HG02852 (cell line): ENCODE measurements at regions not wholly inside any gene's neighbourhood (a gene's known extent, or its start where the extent isn't known, plus 50 kb on each side); places are given as distances from the start of the nearest gene placed in this dataset.
"Not testable (repeated sequence)": the region's sequence is repeated elsewhere in the genome, so short reads cannot be mapped to it uniquely, and the experiment has no call there.

Source experiments
- ATAC-seq: cut with Tn5 transposase; IDR thresholded peaks from one replicate; pipeline ENCODE4 v1.9.1; 2021; ENCODE audit warnings: mild to moderate bottlenecking, moderate library complexity; ENCODE audit not compliant: unreplicated experiment

GRCh38 chr6:88458662-88459061 is 292.5 kb upstream of the CNR1 start:
- no peak for ATAC-seq

- no peak for ATAC-seq
Measured at GRCh38 chr6:88456221-88456859, 290.2 kb upstream of the CNR1 start.

DNA sequence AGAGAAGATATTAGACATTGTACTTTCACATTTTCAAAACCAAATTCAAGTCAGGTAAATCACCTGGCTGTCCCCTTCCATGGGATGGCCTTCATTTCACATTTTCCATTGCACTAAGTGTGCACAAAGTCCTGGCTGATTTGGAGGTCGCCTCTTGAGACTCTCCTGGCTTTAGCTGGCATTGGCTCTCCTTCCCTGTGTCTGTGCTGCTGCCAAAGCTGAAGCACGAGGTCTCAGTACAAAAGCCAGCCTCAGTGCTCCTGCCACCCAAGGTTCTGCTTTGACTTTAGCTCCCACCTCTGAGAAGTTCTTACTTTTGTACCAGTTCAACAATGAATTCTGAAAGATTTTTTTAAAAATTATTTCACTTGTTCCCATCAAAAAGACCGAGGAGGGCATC is 289.2 kb upstream of the CNR1 start:
- no peak for ATAC-seq

GRCh38 chr6:88454658-88455057 is 288.5 kb upstream of the CNR1 start:
- ATAC-seq = no peak

- no peak for ATAC-seq
Measured at GRCh38 chr6:88449770-88450169, 283.6 kb upstream of the CNR1 start.

- no peak for ATAC-seq
Measured at GRCh38 chr6:88445188-88445965, 279.2 kb upstream of the CNR1 start.

- ATAC-seq = no peak
Measured at GRCh38 chr6:88443554-88443953, 277.4 kb upstream of the CNR1 start.

DNA sequence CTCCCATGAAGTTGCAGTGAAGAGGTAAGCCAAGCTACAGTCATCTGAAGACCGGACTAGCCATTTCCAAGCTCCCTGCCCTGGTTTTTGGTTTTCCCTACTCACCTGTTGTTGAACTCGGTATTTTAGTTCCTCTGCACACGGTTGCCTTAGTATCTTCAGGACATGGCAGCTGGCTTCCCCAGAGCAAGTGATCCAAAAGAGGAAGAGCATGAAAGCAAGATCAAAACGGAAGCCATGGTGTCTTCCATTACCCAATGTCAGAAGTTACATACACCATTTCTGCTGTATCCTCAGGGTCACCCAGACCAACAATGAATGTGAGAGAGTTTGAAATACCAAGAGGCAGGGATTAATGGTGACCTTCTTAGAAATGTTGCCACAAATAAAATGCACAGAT is 276.6 kb upstream of the CNR1 start:
- ATAC-seq = no peak

- ATAC-seq = no peak
Measured at GRCh38 chr6:88441346-88441745, 275.2 kb upstream of the CNR1 start.

GRCh38 chr6:88428068-88428467 is 261.9 kb upstream of the CNR1 start:
- no peak for ATAC-seq

DNA sequence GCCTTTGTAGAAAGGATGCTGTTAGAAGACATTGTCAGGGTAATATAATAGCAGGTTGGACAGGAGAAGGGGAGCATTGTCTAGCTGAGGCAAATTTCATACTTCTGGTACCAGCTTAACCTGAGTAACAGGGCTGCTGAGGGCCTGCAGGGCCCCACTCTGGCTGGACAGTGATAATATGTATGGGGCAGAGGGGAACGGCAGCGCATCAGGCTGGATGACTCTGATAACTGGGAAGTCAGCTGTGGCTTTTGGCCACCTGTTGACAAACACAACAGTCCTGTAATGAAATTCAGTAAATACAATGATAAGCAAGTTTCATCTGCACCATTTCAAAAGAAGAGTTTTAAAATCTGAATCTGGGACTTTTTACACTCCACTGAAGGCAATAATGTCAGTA is 259.9 kb upstream of the CNR1 start:
- ATAC-seq = no peak

DNA sequence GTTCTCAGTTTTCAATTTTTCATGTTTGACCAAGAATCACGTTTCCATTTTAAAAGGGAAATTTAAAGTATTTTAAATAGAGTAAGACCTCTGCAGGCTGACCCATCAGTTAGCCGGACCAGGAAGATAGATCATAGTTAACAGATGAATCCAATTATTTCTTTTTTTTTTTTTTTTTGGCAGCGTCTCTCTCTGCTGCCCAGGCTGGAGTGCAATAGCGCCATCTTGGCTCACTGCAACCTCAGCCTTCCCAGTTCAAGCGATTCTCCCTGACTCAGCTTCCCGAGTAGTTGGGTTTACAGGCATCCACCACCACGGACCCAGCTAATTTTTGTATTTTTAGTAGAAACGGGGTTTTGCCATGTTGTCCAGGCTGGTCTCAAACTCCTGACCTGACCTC is 256.7 kb upstream of the CNR1 start:
- ATAC-seq = no peak

DNA sequence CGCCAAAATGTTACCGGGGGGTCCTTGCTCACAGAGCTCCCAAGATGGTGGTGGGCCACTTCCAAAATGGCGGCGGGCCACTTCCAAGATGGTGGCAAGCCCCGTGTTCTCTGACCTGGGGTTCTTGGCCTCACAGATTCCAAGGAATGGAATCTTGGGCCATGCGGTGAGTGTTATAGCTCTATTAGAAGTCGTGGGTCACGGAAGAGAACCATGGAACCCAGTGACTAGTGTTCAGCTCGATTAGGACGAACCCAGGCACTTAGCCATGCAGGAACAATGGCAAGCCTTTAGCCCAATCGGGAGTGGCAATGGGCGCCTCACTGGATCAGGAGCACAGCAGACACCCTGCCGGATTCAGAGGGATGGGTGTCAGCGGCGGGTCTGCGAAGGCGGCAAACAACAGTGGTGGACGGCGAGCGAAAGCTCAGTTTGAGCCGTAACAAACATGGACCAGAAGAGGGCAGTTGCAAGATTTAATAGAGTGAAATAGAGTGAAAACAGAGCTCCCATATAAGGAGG is 254.9 kb upstream of the CNR1 start:
- ATAC-seq = not testable (repeated sequence)

- ATAC-seq = not testable (repeated sequence)
Measured at GRCh38 chr6:88418921-88419810, 253.0 kb upstream of the CNR1 start.

DNA sequence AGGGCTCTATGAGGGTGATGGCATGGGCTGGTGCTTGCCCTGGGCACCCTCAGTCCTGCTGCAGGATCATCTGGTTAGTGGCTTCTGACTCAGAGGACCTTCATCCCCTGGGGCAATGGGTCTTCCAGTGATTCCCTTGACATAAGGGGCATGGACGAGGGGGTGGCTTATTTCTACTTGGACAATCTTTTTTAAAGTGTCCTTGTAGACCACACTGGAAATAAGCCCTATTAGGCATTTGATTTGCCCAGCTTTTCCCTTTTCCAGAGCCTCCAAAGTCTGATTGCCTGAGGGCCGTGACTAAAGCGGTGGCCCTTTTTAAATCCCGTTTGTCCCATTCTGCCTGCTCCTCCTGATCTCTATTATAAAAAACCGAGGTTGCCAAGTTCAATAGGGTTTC is 251.2 kb upstream of the CNR1 start:
- ATAC-seq = not testable (repeated sequence)

DNA sequence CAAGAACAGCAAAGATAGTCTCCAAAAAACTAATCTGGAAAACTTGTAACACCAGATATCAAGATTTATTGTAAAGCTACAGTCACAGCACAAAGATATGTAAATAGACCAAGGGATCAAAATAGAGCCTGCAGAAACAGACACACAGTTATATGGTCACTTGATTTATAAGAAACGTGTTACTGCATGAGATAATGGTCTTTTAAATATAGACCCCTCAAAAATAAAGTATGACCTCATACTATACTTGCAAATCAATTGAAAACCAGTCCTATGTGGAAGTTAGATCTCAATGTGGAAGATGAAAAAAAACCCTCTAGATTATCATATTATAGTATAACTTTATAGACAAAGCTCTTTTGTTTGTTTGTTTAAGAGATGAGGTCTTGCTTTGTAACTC is 247.3 kb upstream of the CNR1 start:
- no peak for ATAC-seq

- ATAC-seq = not testable (repeated sequence)
Measured at GRCh38 chr6:88408355-88408754, 242.2 kb upstream of the CNR1 start.

DNA sequence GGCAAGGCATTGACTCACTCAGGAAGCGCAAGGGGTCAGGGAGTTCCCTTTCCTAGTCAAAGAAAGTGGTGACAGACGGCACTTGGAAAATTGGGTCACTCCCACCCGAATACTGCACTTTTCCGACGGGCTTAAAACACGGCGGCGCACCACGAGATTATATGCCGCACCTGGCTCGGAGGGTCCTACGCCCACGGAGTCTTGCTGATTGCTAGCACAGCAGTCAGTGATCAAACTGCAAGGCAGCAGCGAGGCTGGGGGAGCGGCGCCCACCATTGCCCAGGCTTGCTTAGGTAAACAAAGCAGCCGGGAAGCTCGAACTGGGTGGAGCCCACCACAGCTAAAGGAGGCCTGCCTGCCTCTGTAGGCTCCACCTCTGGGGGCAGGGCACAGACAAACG is 240.5 kb upstream of the CNR1 start:
- not testable (repeated sequence) for ATAC-seq

DNA sequence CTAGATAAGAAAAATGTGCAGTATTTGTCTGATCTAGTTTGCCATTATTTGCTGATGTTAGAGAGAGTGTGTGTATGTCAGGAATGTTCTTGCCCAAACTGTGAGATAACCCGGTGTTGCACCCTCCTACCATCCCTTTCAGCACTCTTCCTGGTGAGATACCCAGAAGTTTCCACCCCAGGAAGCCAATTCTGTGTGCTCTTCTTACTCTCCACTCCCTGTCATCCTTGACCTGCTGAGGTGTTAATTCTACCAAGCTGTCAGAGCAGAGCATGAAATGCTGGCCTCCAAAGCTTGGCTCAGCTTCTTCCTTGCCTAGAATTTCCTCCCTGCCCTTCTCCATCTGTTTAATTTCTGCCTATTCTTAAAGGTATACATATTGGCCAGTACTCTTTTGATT is 237.3 kb upstream of the CNR1 start:
- ATAC-seq = no peak

GRCh38 chr6:88402909-88403308 is 236.8 kb upstream of the CNR1 start:
- no peak for ATAC-seq

- ATAC-seq = not testable (repeated sequence)
Measured at GRCh38 chr6:88390998-88391397, 224.9 kb upstream of the CNR1 start.
